GM13977 (cell line): ENCODE measurements at regions not wholly inside any gene's neighbourhood (a gene's known extent, or its start where the extent isn't known, plus 50 kb on each side); places are given as distances from the start of the nearest gene placed in this dataset.

Experiments
- DNase-seq: peaks from one replicate; pipeline ENCODE4 v3.0.0; 2012; ENCODE audit warnings: low spot score
- in situ Hi-C: fragments of 300-500 bp; cut with MboI; formaldehyde crosslinking; loops from one replicate; pipeline ENCODE4 v1.12.0; 2022; ENCODE audit warnings: low sequenced_read_pairs, low pct_unique_long_range_greater_than_20kb, mixed read lengths, inconsistent platforms; ENCODE audit not compliant: unreplicated experiment
- TF ChIP-seq, protein P1 (sequence below): IDR thresholded peaks from 2 replicates; pipeline ENCODE4 v1.5.1; 2012; ENCODE audit warnings: mild to moderate bottlenecking, control low read depth; ENCODE audit not compliant: insufficient read depth; ENCODE audit errors: extremely low read depth, missing control alignments

DNA sequence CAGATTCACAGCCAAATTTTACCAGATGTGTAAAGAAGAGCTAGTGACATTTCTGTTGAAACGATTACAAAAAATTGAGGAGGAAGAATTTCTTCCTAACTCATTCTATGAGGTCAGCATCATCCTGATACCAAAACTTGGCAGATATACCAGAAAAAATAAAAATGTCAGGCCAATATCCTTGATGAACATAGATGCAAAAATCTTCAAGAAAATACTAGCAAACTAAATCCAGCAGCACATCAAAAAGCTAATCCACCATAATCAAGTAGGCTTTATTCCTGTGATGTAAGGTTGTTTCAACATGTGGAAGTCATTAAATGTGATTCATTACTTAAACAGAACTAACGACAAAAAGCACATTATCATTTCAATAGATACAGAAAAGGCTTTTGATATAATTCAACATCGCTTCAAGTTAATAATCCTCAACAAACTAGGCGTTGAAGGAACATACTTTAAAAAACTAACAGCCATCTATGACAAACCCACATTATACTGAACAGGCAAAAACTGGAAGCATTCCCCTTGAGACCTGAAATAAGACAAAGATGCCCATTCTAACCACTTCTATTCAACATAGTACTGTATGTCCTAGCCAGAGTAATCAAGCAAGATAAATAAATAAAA lies 807.7 kb upstream of the ZWINT start:
- TF ChIP-seq, protein P1, sequence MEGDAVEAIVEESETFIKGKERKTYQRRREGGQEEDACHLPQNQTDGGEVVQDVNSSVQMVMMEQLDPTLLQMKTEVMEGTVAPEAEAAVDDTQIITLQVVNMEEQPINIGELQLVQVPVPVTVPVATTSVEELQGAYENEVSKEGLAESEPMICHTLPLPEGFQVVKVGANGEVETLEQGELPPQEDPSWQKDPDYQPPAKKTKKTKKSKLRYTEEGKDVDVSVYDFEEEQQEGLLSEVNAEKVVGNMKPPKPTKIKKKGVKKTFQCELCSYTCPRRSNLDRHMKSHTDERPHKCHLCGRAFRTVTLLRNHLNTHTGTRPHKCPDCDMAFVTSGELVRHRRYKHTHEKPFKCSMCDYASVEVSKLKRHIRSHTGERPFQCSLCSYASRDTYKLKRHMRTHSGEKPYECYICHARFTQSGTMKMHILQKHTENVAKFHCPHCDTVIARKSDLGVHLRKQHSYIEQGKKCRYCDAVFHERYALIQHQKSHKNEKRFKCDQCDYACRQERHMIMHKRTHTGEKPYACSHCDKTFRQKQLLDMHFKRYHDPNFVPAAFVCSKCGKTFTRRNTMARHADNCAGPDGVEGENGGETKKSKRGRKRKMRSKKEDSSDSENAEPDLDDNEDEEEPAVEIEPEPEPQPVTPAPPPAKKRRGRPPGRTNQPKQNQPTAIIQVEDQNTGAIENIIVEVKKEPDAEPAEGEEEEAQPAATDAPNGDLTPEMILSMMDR = no peak
- no peak for DNase-seq
- in situ Hi-C loops = no loop called here

DNA sequence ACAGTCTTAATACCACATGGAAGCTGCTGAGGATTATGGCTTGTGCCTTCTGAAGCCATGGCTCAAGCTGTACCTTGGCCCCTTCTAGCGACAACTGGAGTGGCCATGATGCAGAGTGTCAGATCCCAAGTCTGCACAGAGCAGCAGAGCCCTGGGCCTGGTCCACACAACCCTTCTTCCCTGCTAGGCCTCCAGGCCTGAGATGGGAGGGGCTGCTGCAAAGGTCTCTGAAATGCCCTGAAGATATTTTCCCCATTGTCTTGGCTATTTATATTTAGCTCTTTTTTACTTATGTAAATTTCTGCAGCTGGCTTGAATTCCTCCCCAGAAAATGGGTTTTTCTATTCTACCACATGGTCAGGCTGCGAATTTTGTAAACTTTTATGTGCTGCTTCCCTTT lies 804.6 kb upstream of the ZWINT start:
- TF ChIP-seq, protein P1 = no peak
- in situ Hi-C loops = no loop called here
- no peak for DNase-seq

DNA sequence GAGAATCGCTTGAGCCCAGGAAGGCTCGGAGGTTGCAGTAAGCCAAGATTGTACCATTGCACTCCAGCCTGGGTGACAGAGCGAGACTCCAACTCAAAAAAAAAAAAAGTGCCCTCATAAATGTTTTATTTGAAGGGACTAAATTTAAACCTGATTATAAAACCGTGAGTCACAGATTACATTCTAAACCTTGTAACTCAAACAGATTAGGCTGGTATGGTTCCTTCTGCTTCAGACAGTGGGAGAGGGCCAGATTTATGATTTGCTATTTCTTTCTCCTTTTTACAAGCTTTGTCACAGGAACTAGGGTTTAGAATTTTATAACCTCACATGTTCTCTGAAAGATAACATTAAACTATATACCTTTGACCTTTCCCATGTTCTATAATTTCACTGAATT lies 801.2 kb upstream of the ZWINT start:
- DNase-seq = no peak
- in situ Hi-C loops = no loop called here
- TF ChIP-seq, protein P1 = no peak

DNA sequence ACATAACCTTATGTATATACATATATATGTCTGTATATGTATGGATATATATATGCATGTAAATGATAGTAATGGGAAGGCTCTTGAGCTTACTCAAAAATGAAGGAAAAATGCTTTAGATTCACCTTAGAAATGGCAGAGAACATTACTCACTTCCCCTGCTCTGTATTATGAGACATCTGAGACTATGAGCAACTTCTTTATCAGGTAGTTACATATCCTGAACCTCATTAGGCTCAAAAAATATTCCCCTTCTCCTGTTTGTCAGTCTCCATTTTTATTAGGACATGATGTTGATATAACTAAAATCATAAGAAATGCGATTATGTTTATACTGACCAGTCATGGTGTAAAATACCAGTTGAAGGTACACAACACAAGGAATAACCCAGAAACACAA lies 800.1 kb upstream of the ZWINT start:
- in situ Hi-C loops = no loop called here
- TF ChIP-seq, protein P1 = no peak
- no peak for DNase-seq

DNA sequence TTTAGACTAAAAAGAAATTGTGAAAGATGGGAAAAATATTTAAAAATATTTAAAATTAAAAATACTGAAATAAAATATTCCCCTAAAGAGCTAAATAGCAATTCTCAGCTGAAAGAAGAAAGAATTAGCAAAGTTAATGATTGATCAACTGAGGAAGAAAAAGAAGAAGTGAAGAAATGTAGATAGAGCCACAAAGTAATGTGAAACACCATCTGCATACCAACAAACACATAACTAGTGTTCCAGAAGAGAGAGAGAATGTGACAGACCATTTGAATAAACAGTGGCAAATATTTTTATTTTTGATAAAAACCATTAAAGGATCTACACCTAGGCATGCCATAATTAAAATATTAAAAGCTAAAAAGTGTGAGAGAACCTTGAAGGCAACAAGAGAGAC lies 784.5 kb upstream of the ZWINT start:
- DNase-seq = no peak
- in situ Hi-C loops = no loop called here
- TF ChIP-seq, protein P1 = no peak

DNA sequence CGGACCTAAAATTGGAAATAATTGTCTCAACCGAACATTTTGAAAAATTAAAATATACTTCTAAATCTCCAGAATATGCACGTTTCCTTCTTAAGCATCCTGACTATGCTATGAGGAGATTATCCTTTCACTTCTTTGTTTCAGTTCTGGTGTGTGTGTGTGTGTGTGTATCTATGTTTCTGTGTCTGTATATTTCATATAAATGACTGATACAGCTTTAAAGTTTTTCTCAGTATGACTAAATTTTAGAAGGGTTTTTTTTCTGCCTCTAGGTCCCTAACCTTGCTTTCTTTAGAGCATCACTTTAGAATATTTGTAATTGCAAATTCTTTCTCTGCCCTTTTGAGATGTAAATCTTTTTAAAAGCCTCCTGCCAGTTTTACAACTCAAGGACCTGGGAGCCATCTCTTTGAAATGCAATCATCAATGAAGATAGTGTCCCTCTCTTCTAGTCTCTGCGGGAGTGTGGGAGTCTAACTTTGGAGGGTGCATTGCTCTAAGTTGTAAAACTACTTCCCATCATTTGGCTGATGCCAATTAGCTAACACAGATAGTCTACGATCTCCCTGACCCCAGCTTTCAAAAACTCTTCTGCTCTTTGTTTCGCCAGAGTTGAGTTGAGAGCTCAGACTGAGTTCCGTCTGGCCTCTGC lies 782.0 kb upstream of the ZWINT start:
- in situ Hi-C loops = no loop called here
- TF ChIP-seq, protein P1 = no peak
- DNase-seq = no peak
